ENCODE measurements at regions not wholly inside any gene's neighbourhood (a gene's known extent, or its start where the extent isn't known, plus 50 kb on each side); places are given as distances from the start of the nearest gene placed in this dataset.

GRCh38 chr18:3360211-3360610, 89.8 kb upstream of the TGIF1 start:
- no peak for DNase-seq

DNA sequence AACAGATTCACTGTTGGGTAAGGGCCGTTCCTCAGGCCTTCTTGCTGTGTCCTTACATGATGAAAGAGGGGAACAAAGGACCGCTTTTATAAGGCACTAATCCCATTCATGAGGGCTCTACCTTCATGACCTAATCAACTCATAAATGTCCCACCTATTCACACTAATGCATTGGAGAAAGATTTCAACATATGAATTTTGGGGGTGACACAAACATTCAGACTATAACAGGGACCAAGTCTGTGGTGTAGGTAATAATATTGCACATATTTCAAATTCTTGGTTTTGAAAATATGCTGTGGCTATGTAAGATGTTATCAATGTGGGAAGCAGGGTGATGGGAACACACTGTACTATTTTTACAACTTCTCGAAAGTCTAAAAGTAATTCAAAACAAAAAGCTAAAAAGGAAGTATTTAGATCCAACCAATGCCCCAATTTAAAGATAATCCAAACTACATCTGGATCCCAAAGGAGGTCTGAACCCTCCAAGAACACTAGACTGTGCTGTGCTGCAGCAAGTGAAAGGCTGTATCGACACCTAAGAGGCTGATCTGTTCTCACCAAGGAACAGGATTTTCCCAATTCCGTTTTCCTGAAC, 82.4 kb upstream of the TGIF1 start:
- DNase-seq = no peak

- DNase-seq = no peak
Measured at GRCh38 chr18:3368193-3368592, 81.8 kb upstream of the TGIF1 start.

GRCh38 chr18:3379685-3380084, 70.3 kb upstream of the TGIF1 start:
- DNase-seq = no peak

GRCh38 chr18:3380384-3380961, 69.5 kb upstream of the TGIF1 start:
- DNase-seq = peak; percentile 83

- DNase-seq = no peak
Measured at GRCh38 chr18:3383381-3383915, 66.5 kb upstream of the TGIF1 start.

- no peak for DNase-seq
Measured at GRCh38 chr18:3384664-3385563, 65.1 kb upstream of the TGIF1 start.

DNA sequence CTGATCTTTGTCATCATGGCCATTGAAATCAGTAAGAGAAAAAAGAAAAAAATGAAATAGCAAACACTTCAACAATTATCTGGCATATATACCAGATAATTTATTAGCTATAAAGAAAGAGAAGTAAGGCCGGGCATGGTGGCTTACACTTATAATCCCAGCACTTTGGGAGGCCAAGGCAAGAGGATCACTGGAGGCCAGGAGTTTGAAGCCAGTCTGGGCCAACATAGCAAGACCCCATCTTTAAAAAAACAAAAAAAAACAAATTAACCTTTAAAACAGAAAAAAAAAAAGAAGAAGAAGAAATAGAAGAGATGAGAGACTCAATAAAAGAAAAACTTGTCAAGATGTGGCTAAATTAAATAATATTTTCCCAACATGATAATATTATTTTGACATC, 61.6 kb upstream of the TGIF1 start:
- no peak for DNase-seq

GRCh38 chr18:3388980-3389379, 61.0 kb upstream of the TGIF1 start:
- DNase-seq = no peak

DNA sequence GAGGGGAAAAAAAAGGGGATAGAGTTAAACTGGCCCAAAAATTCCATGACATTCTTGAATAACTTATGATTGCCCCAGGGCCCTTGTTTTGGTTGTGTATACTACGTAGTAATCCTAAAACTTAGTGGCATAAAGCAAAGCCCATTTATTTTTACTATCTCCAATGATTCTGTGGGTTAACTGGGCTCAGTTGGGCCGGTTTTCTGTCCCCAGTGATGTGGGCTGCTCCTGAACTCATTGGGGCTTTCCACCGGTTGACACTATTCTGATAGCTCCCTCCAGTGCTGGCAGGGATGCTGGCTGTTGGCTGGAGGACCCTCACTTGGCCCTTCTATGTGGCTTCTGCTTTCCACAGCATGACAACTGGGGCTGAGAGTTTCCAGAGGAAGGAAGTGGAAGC, 60.0 kb upstream of the TGIF1 start:
- DNase-seq = no peak

GRCh38 chr18:3391704-3392466, 58.1 kb upstream of the TGIF1 start:
- DNase-seq = no peak

DNA sequence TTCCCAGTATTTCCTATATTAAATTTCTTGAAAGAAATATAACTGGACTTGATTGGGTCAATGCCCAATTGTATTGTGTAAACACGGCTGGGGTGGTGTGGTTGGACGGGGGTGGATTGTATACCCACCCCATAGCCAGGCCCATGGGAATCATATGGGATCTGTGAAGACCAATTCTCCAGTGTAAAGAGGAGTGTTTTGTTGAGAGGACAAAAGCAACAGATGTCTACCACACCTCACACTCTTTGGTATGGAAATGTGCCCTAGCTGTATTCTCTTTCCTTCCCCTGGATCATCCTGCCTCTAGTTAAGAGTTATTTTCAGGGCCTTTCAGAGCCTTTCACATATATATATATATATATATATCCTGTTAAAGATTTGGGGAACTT, 57.5 kb upstream of the TGIF1 start:
- DNase-seq = no peak

DNA sequence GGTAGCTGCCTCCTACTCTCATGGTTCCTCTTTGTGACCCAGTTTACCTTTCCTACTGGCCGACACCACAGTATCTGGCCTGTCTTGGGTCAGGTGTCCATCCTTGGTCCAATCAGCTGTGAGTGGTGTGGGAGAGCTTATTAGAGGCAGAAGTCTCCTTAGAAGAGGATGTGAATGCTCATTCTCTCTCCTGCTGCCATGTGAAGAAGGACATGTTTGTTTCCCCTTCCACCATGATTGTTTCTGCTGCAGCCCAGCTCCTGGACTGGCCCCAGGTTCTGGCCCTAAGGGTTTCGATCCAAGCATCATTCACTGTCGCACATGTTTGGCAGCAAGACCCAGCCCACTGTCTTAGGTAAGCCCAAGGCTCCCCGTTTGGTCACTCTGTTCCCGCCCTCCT, 55.3 kb upstream of the TGIF1 start:
- no peak for DNase-seq

DNA sequence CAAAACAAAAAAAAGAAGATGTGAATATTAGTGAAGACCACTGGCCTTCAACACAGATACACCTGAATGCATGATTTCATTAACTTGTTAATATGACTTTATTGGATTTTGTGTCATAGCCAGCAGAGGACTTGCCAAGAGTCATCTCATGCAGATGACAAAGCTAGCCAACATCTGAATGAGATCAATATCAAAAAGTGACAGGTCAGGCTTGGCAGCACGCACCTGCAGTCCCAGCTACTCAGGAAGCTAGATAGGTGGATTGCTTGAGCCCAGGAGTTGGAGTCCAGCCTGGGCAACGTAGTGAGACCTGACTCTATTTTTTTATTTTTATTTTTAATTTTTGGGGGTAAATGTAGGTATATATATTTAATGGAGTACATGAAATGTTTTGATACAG, 54.5 kb upstream of the TGIF1 start:
- DNase-seq = no peak

- no peak for DNase-seq
Measured at GRCh38 chr18:3397031-3397750, 52.8 kb upstream of the TGIF1 start.

DNA sequence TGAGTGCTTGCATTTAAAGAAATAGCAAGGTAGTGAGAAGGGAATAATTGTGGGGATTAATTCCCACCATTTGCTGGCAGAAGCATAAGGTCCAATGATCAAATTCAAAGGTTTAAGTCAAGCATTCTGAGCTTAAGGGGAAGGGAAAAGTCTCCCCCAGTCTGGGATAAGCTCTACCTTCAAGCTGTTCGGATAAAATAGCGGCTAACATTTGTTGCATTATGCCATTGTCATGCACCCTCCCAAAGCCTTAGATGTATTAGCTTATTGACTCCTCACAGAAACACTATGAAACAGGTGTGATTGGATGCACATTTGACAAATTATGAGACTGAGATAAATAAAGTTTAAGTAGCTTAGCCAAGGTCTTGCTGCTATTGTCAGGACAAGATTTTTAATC, 52.2 kb upstream of the TGIF1 start:
- no peak for DNase-seq

Data from inflammatory macrophage treated with lipopolysaccharide for 4 hours (primary cell).